Activated CD4-positive, CD25-positive, alpha-beta regulatory T cell treated with anti-CD3 and anti-CD28 coated beads, Interleukin-2, amount 50 U/mL, for 72 hours (primary cell): ENCODE measurements at regions not wholly inside any gene's neighbourhood (a gene's known extent, or its start where the extent isn't known, plus 50 kb on each side); places are given as distances from the start of the nearest gene placed in this dataset.
"Not testable (repeated sequence)": the region's sequence is repeated elsewhere in the genome, so short reads cannot be mapped to it uniquely, and the experiment has no call there.

Experiments
- DNase-seq: peaks from one replicate; pipeline ENCODE4 v3.0.0; 2021

GRCh38 chr13:107811233-107812013, 403.9 kb downstream of the LIG4 start:
- no peak for DNase-seq

GRCh38 chr13:107809125-107809524, 406.2 kb downstream of the LIG4 start:
- DNase-seq, result no peak

- DNase-seq, result no peak
Measured at GRCh38 chr13:107808389-107808788, 406.9 kb downstream of the LIG4 start.

- DNase-seq, result no peak
Measured at GRCh38 chr13:107807306-107808073, 407.8 kb downstream of the LIG4 start.

GRCh38 chr13:107806726-107807125, 408.6 kb downstream of the LIG4 start:
- no peak for DNase-seq

- DNase-seq, result no peak
Measured at GRCh38 chr13:107803822-107804495, 411.4 kb downstream of the LIG4 start.

GRCh38 chr13:107801621-107802020, 413.7 kb downstream of the LIG4 start:
- no peak for DNase-seq

GRCh38 chr13:107799001-107799400, 416.3 kb downstream of the LIG4 start:
- DNase-seq, result no peak

- DNase-seq, result no peak
Measured at GRCh38 chr13:107790397-107790796, 424.9 kb downstream of the LIG4 start.

- no peak for DNase-seq
Measured at GRCh38 chr13:107788464-107789165, 426.7 kb downstream of the LIG4 start.

GRCh38 chr13:107782646-107783045, 432.7 kb downstream of the LIG4 start:
- DNase-seq, result not testable (repeated sequence)

- DNase-seq, result no peak
Measured at GRCh38 chr13:107778094-107778493, 437.2 kb downstream of the LIG4 start.

- no peak for DNase-seq
Measured at GRCh38 chr13:107770541-107770940, 444.8 kb downstream of the LIG4 start.

- DNase-seq, result no peak
Measured at GRCh38 chr13:107767119-107767518, 448.2 kb downstream of the LIG4 start.

- DNase-seq, result no peak
Measured at GRCh38 chr13:107765724-107766401, 449.5 kb downstream of the LIG4 start.

- no peak for DNase-seq
Measured at GRCh38 chr13:107764046-107764445, 451.3 kb downstream of the LIG4 start.

- DNase-seq, result no peak
Measured at GRCh38 chr13:107753748-107754147, 461.6 kb downstream of the LIG4 start.

- DNase-seq, result no peak
Measured at GRCh38 chr13:107753291-107753690, 462.0 kb downstream of the LIG4 start.

GRCh38 chr13:107743983-107744382, 471.4 kb downstream of the LIG4 start:
- no peak for DNase-seq

- DNase-seq, result no peak
Measured at GRCh38 chr13:107743526-107743925, 471.8 kb downstream of the LIG4 start.

- DNase-seq, result no peak
Measured at GRCh38 chr13:107743100-107743499, 472.2 kb downstream of the LIG4 start.

GRCh38 chr13:107742544-107742943, 472.8 kb downstream of the LIG4 start:
- DNase-seq, result no peak
